Heart right ventricle (tissue), 16 donors: ENCODE measurements at regions not wholly inside any gene's neighbourhood (a gene's known extent, or its start where the extent isn't known, plus 50 kb on each side); places are given as distances from the start of the nearest gene placed in this dataset.

ENCODE experiments used
- ATAC-seq, 8 donors: fragments of 200-7000 bp; cut with Tn5 transposase; one replicate each; pipeline ENCODE4 v1.9.1; 2020; ENCODE audit warnings: mild to moderate bottlenecking in 8 of 8, moderate library complexity in 8 of 8, moderate number of reproducible peaks in 1 of 8
- DNase-seq, 2 donors: peaks; one replicate each; pipeline ENCODE4 v3.0.0-alpha.2; 2020
- H3K27ac ChIP-seq, 10 donors: fragments of 200-600 bp; sonication (generic) in 2 of 10; one replicate each; pipeline versions ENCODE4 v1.5.0 to v1.8.0; 2020 to 2022; ENCODE audit warnings: mild to moderate bottlenecking in 3 of 10
- H3K27me3 ChIP-seq, 7 donors: fragments of 200-600 bp; one replicate each; pipeline ENCODE4 v1.8.0; 2021 to 2022; ENCODE audit warnings: mild to moderate bottlenecking in 2 of 7
- H3K36me3 ChIP-seq, 9 donors: fragments of 200-600 bp; sonication (generic) in 1 of 9; one replicate each; pipeline versions ENCODE4 v1.5.0 to v1.8.0; 2020 to 2022; ENCODE audit warnings: mild to moderate bottlenecking in 2 of 9
- H3K4me1 ChIP-seq, 9 donors: fragments of 200-600 bp; sonication (generic) in 1 of 9; one replicate each; pipeline versions ENCODE4 v1.5.0 to v1.8.0; 2020 to 2022; ENCODE audit warnings: mild to moderate bottlenecking in 4 of 9
- H3K4me3 ChIP-seq, 10 donors: fragments of 200-600 bp; sonication (generic) in 2 of 10; one replicate each; pipeline versions ENCODE4 v1.5.0 to v1.8.0; 2020 to 2022; ENCODE audit warnings: mild to moderate bottlenecking in 7 of 10, moderate library complexity in 2 of 10
- H3K9me3 ChIP-seq, 11 donors: fragments of 200-600 bp in 10 of 11; sonication (generic) in 2 of 11; one replicate each; pipeline versions ENCODE4 v1.5.0 to v1.8.0; 2013 to 2022; ENCODE audit warnings: mild to moderate bottlenecking in 2 of 11, control low read depth in 1 of 11, moderate library complexity in 1 of 11
- WGBS, 2 donors: extraction: QIAGEN DNeasy Blood & Tissue Kit; methylation state at CpG; one replicate each; pipeline ENCODE4 v1.1.7; 2013; ENCODE audit warnings: inconsistent platforms in 1 of 2; 5-methylcytosine and 5-hydroxymethylcytosine counted together
- intact Hi-C, 10 donors: fragments of 100-400 bp; cut with DNase I; formaldehyde crosslinking; loops; one replicate each; pipeline versions ENCODE4 v1.11.1 to v1.14.2; 2022
- TF ChIP-seq, protein P1 (sequence below), 9 donors: fragments of 200-600 bp; sonication (generic) in 2 of 9; IDR thresholded peaks; one replicate each; pipeline versions ENCODE4 v1.5.0 to v1.8.0; 2021 to 2022; ENCODE audit warnings: antibody characterized with exemption in 9 of 9, mild to moderate bottlenecking in 5 of 9, moderate library complexity in 1 of 9
- donor health status: Arrhythmogenic right ventricular cardiomyopathy.
- donor health status: ischemic (EF 13 %, LVEDD 7.1; RV severe dilation, severe dysfunction).
- donor health status: healthy with polysubstance abuse.
- donor health status: DM: no; HTN: yes; CAD: no.
- donor health status: DM: no; HTN: no; CAD: no.
- donor health status: ischemic (EF 25% LVEDD 6.9; RV normal size, moderate dysfunction).
- donor health status: ischemic (EF 25% LVEDD 5.7; RV mildly dilated, moderate dysfunction).
- donor health status: healthy.
- donor health status: DM: yes; HTN: yes; CAD: no.
- donor health status: Ischemic cardiomyopathy.
- donor health status: ischemic (EF 35%, LVEDD 5.7; RV mildly dilated, moderate dysfunction).
- donor health status: nonischemic (EF 11% LVEDD 7.7; RV severe dilation, severe dysfunction).
- donor health status: DM: yes; HTN: yes; CAD: no.
- donor health status: PGD.
- donor health status: ischemic (EF 29% LVEDD 5.4; RV normal size, mild dysfunction).
- donor health status: nonischemic (EF 23%, LVEDD 6.1; RV moderate dilation, normal function).

GRCh38 chr5:124512952-124513632 is 233.3 kb downstream of the ZNF608 start:
- intact Hi-C loops = no loop called here
- WGBS, 2 donors = 95 to 99% methylated on average over 5 of the region's 5 CpGs
- ATAC-seq (no peak), DNase-seq (no peak)
- H3K9me3 ChIP-seq = no peaks in the 10 kb centered on the region
- H3K27me3 ChIP-seq = no peaks in the 10 kb centered on the region
- peaks cover 0 to 27% (median 5%) of the 10 kb centered on the region in 9 donors for H3K4me1 ChIP-seq
- H3K27ac ChIP-seq = no peak overlapping the region
- TF ChIP-seq, protein P1, sequence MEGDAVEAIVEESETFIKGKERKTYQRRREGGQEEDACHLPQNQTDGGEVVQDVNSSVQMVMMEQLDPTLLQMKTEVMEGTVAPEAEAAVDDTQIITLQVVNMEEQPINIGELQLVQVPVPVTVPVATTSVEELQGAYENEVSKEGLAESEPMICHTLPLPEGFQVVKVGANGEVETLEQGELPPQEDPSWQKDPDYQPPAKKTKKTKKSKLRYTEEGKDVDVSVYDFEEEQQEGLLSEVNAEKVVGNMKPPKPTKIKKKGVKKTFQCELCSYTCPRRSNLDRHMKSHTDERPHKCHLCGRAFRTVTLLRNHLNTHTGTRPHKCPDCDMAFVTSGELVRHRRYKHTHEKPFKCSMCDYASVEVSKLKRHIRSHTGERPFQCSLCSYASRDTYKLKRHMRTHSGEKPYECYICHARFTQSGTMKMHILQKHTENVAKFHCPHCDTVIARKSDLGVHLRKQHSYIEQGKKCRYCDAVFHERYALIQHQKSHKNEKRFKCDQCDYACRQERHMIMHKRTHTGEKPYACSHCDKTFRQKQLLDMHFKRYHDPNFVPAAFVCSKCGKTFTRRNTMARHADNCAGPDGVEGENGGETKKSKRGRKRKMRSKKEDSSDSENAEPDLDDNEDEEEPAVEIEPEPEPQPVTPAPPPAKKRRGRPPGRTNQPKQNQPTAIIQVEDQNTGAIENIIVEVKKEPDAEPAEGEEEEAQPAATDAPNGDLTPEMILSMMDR (IDR thresholded peaks at IDR 0.05) = no peak
- H3K4me3 ChIP-seq = no peak overlapping the region
- H3K36me3 ChIP-seq = no peaks in the 10 kb centered on the region

DNA sequence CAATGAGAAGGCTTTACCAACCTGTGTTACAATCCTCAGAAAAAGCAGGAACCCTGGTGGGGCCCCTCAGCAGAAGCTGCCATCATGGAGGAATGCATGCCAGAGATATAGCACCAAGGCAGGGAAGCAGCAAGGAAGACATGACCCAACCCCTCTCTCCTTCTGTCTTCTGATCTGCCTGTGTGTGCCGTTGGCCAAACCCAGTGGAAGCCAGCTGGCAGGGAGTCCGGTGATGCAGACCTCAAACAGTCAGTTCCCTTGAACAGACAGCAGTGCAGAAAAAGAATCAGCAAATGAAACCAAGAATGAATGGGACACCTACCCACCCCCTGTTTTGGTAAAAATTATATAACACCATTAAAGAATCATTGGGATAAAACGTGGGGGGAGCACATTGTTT is 234.2 kb downstream of the ZNF608 start:
- Histone ChIP-seq H3K27ac (no peak overlapping the region), H3K4me1 (peaks cover 0 to 27% (median 5%) of the 10 kb centered on the region in 9 donors), H3K27me3 (no peaks in the 10 kb centered on the region), H3K9me3 (no peaks in the 10 kb centered on the region), H3K36me3 (no peaks in the 10 kb centered on the region), H3K4me3 (no peak overlapping the region)
- TF ChIP-seq, protein P1 (IDR thresholded peaks at IDR 0.05) = no peak
- 52% methylated on average over 3 of the region's 3 CpGs for whole genome bisulfite sequencing, 2 donors
- peak in 6 of 8 donors; percentile 29 to 72 (median 65) for ATAC-seq
- intact Hi-C loops = no loop called here
- DNase-seq = peak; percentile 19 to 22

DNA sequence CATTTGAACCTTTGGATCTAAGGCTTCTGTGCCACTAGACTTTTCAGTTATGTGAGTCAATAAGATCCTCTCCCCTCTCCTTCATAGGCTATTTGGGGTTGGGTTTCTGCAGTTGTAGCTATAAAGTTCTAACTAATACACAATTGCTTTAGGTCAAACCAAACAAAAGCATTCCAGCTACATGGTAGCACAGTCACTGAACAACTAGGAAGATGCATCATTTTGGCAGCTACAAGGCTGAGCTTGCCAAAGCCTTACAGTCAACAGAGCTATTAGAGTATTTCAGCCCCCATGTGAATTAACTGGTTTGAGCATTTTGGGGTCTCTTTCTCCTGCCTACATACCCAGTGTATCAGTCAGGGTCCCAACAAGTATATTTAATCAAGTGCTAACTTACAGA is 234.6 kb downstream of the ZNF608 start:
- ATAC-seq = no peak
- intact Hi-C loops = no loop called here
- Histone ChIP-seq H3K4me3 (no peak overlapping the region), H3K9me3 (no peaks in the 10 kb centered on the region), H3K36me3 (no peaks in the 10 kb centered on the region), H3K4me1 (peaks cover 0 to 27% (median 5%) of the 10 kb centered on the region in 9 donors), H3K27ac (no peak overlapping the region), H3K27me3 (no peaks in the 10 kb centered on the region)
- DNase-seq = no peak
- TF ChIP-seq, protein P1 (IDR thresholded peaks at IDR 0.05) = no peak

DNA sequence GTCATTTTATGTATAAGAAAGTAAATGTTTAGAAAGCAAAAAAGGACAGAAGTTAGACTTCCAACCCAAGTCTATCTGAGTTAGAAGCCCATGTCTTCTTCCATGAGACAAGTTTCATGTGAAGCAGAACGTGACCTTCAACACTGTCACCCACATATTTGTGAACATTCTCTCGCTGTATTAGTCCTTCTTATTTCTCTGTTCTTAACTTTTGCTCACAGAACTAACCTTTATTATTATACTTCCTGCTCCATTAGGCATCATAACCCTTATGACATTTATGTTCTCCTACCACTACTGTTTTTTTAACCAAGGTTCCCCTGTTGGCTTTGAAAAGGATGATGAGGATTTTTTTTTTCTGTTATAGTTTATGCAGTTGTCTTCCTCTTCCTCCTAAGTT is 238.8 kb downstream of the ZNF608 start:
- TF ChIP-seq, protein P1 (IDR thresholded peaks at IDR 0.05) = no peak
- WGBS, 2 donors = 94% methylated on average over 2 of the region's 2 CpGs

More for the DNA sequence above, 238.8 kb downstream of the ZNF608 start:
- DNase-seq = no peak
- H3K27ac ChIP-seq = no peak overlapping the region
- H3K9me3 ChIP-seq = no peaks in the 10 kb centered on the region
- H3K36me3 ChIP-seq = no peaks in the 10 kb centered on the region
- H3K4me1 ChIP-seq = peaks cover 0 to 12% (median 0%) of the 10 kb centered on the region in 9 donors
- H3K27me3 ChIP-seq = no peaks in the 10 kb centered on the region
- H3K4me3 ChIP-seq = no peak overlapping the region
- ATAC-seq = no peak
- intact Hi-C loops = no loop called here
